ENCODE measurements at regions not wholly inside any gene's neighbourhood (a gene's known extent, or its start where the extent isn't known, plus 50 kb on each side); places are given as distances from the start of the nearest gene placed in this dataset.
"Not testable (repeated sequence)": the region's sequence is repeated elsewhere in the genome, so short reads cannot be mapped to it uniquely, and the experiment has no call there.

GRCh38 chr16:5156486-5156885, 58.9 kb upstream of the EEF2KMT start:
- DNase-seq (ENCODE audit: low read depth) = not testable (repeated sequence)

GRCh38 chr16:5154006-5154405, 56.4 kb upstream of the EEF2KMT start:
- DNase-seq (ENCODE audit: low read depth) = not testable (repeated sequence)

- DNase-seq (ENCODE audit: low read depth) = not testable (repeated sequence)
Measured at GRCh38 chr16:5151409-5151808, 53.8 kb upstream of the EEF2KMT start.

All from non-pigmented ciliary epithelial cell (primary cell).